Activated CD4-positive, alpha-beta T cell treated with anti-CD3 and anti-CD28 coated beads, Interleukin-2, amount 50 U/mL, for 48 hours (primary cell): ENCODE measurements at regions not wholly inside any gene's neighbourhood (a gene's known extent, or its start where the extent isn't known, plus 50 kb on each side); places are given as distances from the start of the nearest gene placed in this dataset.
A peak's percentile ranks its signal among the peaks of the same experiment; 100 is the strongest.
"Not testable (repeated sequence)": the region's sequence is repeated elsewhere in the genome, so short reads cannot be mapped to it uniquely, and the experiment has no call there.

Source experiments
- DNase-seq, 2 experiments: peaks; one replicate each; pipeline ENCODE4 v3.0.0-alpha.2; 2020

DNA sequence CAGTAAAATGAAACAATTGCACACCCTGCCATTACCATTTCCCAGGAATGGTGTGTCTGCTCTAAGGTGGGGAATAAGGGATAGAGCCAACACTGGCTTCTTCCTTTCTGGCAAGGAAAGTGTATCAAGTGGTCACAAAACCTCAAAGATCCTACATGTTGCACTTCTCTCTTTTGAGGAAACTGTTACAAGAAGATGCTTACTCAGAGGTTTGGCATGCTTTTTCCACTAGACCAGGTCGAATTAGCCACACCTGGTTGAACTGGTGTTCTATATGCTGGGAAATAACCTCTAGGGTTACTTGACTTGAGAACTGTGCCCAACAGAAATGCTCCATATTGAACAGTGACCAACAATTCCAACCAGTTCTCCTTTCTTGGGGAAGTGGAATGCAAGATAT lies 102.9 kb downstream of the LRRN1 start:
- no peak for DNase-seq

- no peak for DNase-seq
Observed at GRCh38 chr3:3906171-3906570, 106.9 kb downstream of the LRRN1 start.

DNA sequence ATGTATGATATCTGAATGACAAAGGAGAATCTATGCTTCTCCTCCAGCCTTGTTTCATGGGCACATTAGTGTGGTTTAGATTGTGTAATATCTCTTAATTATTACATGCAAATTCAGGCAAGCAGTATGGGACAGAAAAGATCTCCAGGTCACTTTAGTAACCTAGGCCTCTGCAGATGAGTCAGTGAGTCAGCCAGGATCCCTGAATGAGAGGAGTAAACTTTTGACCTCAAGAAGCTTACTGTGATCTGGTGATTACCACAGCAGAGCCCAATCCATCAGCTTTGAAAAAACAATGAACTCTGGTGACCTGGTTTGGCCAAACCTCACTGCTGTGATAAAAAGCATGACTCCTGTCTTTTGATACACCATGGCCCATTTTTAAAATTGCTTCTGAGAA lies 107.8 kb downstream of the LRRN1 start:
- no peak for DNase-seq

DNA sequence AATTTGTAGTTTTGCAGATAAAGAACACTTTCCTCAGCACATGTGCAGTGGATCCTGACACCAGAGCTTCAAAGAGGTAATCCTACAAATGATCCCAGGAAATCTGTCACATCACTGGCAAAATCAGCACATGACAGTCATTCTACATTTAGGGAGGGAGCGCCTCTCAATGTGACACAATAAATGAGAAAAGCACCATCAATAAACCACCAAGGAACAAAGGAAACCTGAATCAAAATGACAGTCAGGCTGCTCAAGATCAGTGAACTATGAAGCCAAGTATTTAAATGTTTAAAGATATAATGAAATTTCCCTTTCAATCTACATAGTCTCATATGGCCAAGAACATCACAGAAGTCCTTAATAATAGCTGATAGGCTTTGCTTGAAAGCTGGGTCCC lies 119.5 kb downstream of the LRRN1 start:
- DNase-seq, result no peak

- DNase-seq, result no peak
Observed at GRCh38 chr3:3919316-3919715, 120.1 kb downstream of the LRRN1 start.

GRCh38 chr3:3923619-3924018 lies 124.4 kb downstream of the LRRN1 start:
- DNase-seq, result no peak

DNA sequence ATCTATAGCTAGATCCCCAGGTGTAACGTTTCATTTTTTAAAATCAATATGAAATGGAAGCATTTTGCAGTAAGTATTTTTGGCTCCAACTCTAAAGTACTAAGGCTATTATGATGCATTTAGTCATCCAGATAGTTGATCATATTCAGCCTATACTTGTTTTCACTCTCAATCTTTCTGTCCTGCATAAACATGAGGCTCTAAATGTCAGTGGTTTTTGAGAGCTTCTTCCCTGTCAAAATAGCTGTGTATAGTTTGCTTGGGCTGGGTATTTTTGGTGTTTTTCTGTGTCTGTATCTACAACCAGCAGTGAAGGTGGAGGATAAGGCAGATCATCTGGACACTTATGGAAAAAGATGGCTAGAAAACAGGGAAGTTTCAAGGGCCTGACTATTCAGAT lies 128.0 kb downstream of the LRRN1 start:
- DNase-seq, result no peak

DNA sequence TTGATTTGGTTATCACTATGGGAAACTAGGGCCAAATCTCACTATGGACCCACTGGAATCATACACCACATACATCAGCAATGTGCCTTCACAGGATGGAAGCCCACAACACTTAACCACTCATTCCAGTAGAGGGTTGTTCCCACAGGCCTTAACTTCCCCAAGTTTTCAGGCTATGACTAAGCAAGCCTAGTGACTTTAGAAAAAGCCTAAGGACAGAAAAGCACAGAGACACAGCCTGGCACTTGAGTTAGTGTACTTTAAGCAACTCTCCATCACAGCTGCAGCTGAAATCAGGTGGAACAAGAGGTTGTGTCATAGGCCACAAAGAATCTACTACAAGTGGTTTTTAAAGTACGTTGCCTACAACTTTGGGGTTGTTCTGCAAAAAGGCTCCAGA lies 128.7 kb downstream of the LRRN1 start:
- no peak for DNase-seq

GRCh38 chr3:3941380-3941779 lies 142.1 kb downstream of the LRRN1 start:
- not testable (repeated sequence) for DNase-seq

GRCh38 chr3:3951071-3951470 lies 151.8 kb downstream of the LRRN1 start:
- no peak for DNase-seq

GRCh38 chr3:3951501-3951900 lies 152.3 kb downstream of the LRRN1 start:
- no peak for DNase-seq

DNA sequence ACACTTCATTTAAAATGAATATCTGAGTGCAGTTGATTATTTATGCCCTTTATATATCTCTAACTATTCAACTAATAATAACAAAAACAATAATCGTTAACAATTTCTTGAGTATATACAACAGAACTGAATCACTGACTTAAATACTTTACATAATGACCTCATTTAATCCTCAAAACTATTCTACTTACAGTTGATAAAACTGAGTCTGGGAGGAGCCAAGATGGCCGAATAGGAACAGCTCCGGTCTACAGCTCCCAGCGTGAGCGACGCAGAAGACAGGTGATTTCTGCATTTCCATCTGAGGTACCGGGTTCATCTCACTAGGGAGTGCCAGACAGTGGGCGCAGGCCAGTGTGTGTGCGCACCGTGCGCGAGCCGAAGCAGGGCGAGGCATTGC lies 163.6 kb downstream of the LRRN1 start:
- not testable (repeated sequence) for DNase-seq

- no peak for DNase-seq
Observed at GRCh38 chr3:3984053-3984452, 184.8 kb downstream of the LRRN1 start.

DNA sequence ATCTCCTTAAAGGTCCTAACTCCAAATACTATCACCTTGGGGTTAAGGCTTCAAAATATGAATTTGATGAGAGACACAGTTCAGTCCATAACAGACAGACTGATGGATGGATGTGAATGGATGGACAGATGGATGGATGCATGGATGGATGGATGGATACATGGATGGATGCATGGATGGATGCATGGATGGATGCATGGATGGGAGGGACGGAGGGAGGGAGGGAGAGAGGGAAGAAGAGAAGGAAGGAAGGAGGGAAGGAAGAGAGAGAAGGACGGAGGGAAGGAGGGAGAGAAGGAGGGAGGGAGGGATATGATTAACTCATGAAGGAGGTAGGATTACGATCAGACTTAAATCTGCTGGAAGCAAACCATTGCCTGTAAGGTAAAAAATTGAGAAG lies 192.4 kb downstream of the LRRN1 start:
- DNase-seq, result no peak

DNA sequence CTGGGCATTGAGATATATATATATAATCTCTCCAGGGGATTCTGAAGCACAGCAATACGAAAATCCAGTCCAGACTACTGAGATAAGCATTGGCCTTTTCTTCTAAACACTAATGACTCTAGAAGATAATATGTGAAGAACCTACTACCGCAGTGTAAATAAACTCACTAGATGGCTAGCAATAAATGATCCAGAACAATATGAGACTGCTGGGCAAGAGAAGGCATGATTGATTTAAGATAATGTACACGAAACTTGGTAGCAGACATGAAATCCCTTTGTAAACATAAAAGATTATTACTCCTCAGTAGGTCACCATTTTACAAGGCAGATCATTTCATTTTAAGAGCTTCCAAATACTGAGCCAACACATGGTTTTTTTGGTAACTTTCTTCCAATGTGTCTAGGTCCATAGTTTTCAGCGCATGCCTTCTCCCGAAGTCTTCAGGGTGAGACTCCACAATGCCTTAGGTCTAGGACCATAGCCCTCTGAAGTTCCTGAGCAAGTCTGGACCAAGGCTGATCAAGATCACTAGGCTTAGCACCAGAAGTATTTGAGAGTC lies 193.2 kb downstream of the LRRN1 start:
- no peak for DNase-seq

- peak; percentile 6 to 13 for DNase-seq
Observed at GRCh38 chr3:3998140-3998922, 199.1 kb downstream of the LRRN1 start.

GRCh38 chr3:3999340-3999739 lies 200.1 kb downstream of the LRRN1 start:
- not testable (repeated sequence) for DNase-seq

DNA sequence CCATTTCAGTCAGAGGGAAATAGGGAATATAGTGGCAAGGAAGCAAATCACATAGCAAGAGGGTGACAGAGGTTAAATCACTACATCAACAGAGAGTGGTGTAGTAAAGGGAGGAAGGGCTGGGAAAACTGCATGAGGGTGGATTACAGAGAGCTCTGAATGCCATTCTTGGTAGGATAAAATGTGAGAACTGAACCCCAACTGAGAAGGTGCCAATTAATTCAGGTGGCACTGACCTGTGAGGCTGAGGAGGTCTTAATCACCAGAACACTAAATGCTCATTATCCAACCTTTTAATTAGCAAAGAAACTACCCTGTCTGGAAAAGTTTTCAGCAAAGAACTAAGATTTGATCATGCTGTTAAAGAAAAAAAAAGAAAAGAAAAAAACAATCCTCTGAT lies 202.7 kb downstream of the LRRN1 start:
- no peak for DNase-seq

DNA sequence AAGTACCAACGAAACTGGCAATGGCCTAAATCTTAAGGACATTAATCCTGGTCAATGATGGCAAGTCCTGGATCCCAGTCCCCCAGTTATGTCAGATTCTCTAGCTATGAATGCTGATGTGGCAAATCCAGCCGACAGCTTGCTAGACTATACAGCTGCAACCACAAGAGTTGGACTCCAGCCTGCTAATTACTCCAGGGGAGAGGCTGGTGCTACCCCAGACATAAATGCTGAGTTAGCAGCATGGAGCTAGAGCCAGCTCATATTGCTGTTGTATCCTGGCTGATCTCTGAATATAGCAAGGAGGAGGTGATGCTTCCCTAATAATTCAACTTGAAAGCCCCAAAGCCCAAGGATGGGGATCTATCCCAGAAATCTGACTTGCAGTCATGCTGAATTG lies 207.1 kb downstream of the LRRN1 start:
- no peak for DNase-seq

DNA sequence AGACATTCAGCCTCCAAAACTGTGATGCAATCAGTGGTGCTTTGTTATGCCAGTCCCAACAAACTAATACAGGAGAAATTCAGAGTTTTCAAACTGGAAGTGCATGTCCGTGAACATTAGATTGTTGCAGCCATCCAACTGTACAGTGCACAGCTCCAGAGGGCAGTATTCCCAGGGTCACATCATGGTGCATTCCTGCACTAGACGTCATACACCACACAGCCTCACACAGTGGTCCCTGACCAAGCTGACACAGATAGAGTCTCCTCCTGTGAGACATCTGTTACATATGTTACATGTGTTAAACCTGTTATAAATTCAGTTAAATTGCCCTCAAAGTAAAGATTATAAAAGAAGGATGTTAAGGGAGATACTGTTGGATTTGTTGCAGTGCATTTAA lies 209.0 kb downstream of the LRRN1 start:
- no peak for DNase-seq

- no peak for DNase-seq
Observed at GRCh38 chr3:4011166-4011565, 211.9 kb downstream of the LRRN1 start.

DNA sequence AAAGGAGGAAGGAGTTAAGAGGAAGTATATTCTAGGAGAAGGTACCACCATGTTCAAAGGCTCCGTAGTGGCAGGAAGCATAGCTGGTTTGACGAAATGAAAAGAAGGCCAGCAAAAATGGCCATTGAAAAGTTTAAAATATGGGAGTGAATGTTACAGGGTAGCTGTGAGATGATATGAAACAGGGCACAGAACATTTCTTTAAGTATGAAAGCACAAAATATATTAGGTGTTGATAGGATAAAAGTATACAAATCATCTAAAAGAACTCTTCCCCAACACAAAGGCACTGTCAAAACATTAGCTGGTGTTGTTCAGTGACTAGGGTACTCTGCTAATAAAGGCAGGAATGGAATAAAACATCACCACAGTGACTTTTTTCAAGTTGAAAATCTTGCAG lies 216.2 kb downstream of the LRRN1 start:
- DNase-seq, result no peak

DNA sequence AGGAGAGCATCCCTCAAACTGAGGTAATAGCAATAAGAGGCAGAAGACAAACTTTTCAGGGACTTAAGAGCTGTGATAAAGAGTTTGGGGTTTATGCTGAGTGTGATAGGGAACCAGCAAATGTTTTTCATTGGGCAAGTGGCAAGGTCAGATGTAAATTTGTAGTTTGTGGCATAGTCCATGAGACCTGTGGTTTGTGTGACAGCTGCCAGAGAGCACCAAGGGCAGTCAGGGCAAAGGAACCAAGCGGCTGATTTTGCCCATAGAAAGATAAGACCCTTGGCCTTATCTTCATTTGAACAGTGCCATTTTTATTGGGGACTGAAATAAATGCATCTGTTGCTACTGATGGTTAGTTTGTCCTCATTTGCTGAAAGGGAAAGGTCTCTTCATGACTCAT lies 220.3 kb downstream of the LRRN1 start:
- DNase-seq, result no peak

DNA sequence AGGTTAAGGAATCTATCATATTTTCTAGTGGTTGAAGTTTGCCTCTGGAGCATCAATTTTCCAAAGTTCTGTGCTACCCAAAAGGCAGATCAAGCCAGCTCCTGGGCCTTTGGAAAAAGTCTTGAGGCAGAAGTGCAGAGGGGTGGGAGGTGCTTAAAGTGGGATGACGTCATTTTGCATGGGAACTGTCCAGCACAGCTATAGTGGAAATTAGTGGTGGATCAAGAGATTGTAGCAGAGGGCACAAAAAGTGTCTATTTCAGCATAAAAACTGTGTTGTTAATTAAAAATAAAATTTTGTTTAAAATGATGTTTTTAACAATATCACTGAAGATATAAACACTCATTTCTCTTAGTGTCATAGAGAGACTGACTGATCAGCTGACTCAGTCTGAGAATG lies 221.9 kb downstream of the LRRN1 start:
- no peak for DNase-seq

GRCh38 chr3:4029135-4029534 lies 229.9 kb downstream of the LRRN1 start:
- DNase-seq, result no peak
